H1 (cell line): ENCODE measurements at regions not wholly inside any gene's neighbourhood (a gene's known extent, or its start where the extent isn't known, plus 50 kb on each side); places are given as distances from the start of the nearest gene placed in this dataset. TPM values are rescaled to one million over a fixed set of nuclear protein-coding genes. Genes with fewer than 3 reads are reported as not detected.

Experiments used
- CHD7 ChIP-seq: fragments of 300-600 bp; sonication (generic); IDR thresholded peaks from 2 replicates; pipeline ENCODE4 v1.7.1; 2012; ENCODE audit warnings: low read length, moderate library complexity, mild to moderate bottlenecking, inconsistent platforms; ENCODE audit not compliant: insufficient replicate concordance
- small RNA-seq: library from polyadenylated mRNA; stranded (forward); fragments of <200 nt; extraction: miRNeasy Mini kit (QIAGEN cat#:217004); gene quantifications from one replicate; pipeline ENCODE3, GENCODE V24; 2013; ENCODE audit not compliant: insufficient read depth

GRCh38 chr7:10919923-10920322, 53.7 kb upstream of the PHF14 start (continued):
- no peak for TF ChIP-seq CHD7

Small RNA genes lying in the stretch of these regions (small RNA-seq; reads per million reads assigned to genes)
- gene AC004852.1 = not detected
- not detected for gene AC009945.1
- gene RF00012 = not detected
- gene RF00019 = not detected
